ENCODE measurements at regions not wholly inside any gene's neighbourhood (a gene's known extent, or its start where the extent isn't known, plus 50 kb on each side); places are given as distances from the start of the nearest gene placed in this dataset.

- no peak for TF ChIP-seq CTCF (IDR thresholded peaks at IDR 0.05)
- TF ChIP-seq ZFX (IDR thresholded peaks at IDR 0.05; ENCODE audit: borderline replicate concordance) = no peak
Observed at GRCh38 chr9:88828018-88828417, 163.2 kb upstream of the S1PR3 start.

Data from 22Rv1 (cell line).